BLaER1 treated with 17β-estradiol and CSF1 and Interleukin-3, amounts not matched to agents 10 nM and 100 nM (cell line): ENCODE measurements at regions not wholly inside any gene's neighbourhood (a gene's known extent, or its start where the extent isn't known, plus 50 kb on each side); places are given as distances from the start of the nearest gene placed in this dataset.

ENCODE experiments used
- H3K27ac ChIP-seq, 11 experiments: shearing (Covaris generic); formaldehyde crosslinking; 2 replicates each; pipeline ENCODE4 v1.8.1; 2022
- H3K27me3 ChIP-seq, 11 experiments: shearing (Covaris generic); formaldehyde crosslinking; 2 replicates each; pipeline ENCODE4 v1.8.1; 2022
- H3K36me3 ChIP-seq, 11 experiments: shearing (Covaris generic); formaldehyde crosslinking; 2 replicates each; pipeline ENCODE4 v1.8.1; 2022
- H3K4me1 ChIP-seq, 10 experiments: shearing (Covaris generic); formaldehyde crosslinking; 2 replicates each; pipeline ENCODE4 v1.8.1; 2022
- H3K4me2 ChIP-seq, 11 experiments: shearing (Covaris generic); formaldehyde crosslinking; 2 replicates each; pipeline ENCODE4 v1.8.1; 2022
- H3K4me3 ChIP-seq, 10 experiments: shearing (Covaris generic); formaldehyde crosslinking; 2 replicates each; pipeline ENCODE4 v1.8.1; 2022
- H3K9ac ChIP-seq, 11 experiments: shearing (Covaris generic); formaldehyde crosslinking; 2 replicates each; pipeline ENCODE4 v1.8.1; 2022
- H3K9me3 ChIP-seq, 11 experiments: shearing (Covaris generic); formaldehyde crosslinking; replicated peaks in 1 of 11; 2 replicates each; pipeline ENCODE4 v1.8.1; 2022
- H4K20me1 ChIP-seq, 11 experiments: shearing (Covaris generic); formaldehyde crosslinking; 2 replicates each; pipeline ENCODE4 v1.8.1; 2022
- Cebpa-rat ChIP-seq, 11 experiments: shearing (Covaris generic); IDR thresholded peaks; 2 replicates each; pipeline ENCODE4 v1.8.1; 2022

- no peak overlapping the region for H3K4me2 ChIP-seq
- TF ChIP-seq Cebpa-rat (IDR thresholded peaks at IDR 0.05): no peak
- no peaks in the 10 kb centered on the region for H3K27me3 ChIP-seq
- no peak overlapping the region for H3K4me3 ChIP-seq
- H4K20me1 ChIP-seq: no peaks in the 10 kb centered on the region
- no peaks in the 10 kb centered on the region for H3K36me3 ChIP-seq
- no peaks in the 10 kb centered on the region for H3K4me1 ChIP-seq
- H3K9me3 ChIP-seq: peaks cover 13 to 23% (median 16%) of the 10 kb centered on the region in 11 experiments
- H3K27ac ChIP-seq: no peak overlapping the region
- H3K9ac ChIP-seq: no peak overlapping the region
These were observed 198.0 kb upstream of the RTL1 start for GRCh38 chr14:101101456-101102056.

DNA sequence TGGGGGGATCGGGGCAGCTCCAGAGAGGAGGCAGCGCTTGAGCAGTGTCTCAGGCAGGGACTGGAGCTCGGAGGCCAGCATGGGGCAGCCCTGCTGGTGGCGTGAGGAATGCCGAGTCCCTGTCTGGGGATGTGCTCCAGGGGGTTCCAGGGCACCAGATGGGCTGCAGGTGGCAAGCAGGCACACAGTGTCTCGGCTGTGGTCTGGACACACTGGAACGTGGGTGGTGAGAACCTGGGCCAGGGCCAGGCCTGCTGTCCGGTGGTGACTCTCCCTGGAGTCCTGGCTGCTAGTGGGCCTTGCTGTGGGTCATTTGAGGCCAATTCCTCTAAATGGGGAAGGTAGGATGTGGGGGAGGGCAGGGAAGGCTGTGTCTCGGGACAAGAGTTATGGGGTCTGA is 199.4 kb upstream of the RTL1 start:
- H3K9ac ChIP-seq: no peak overlapping the region
- no peak overlapping the region for H3K4me3 ChIP-seq
- TF ChIP-seq Cebpa-rat (IDR thresholded peaks at IDR 0.05): no peak
- H3K4me2 ChIP-seq: no peak overlapping the region
- no peaks in the 10 kb centered on the region for H3K36me3 ChIP-seq
- H3K27ac ChIP-seq: no peak overlapping the region
- peaks cover 13 to 29% (median 17%) of the 10 kb centered on the region in 11 experiments for H3K9me3 ChIP-seq
- no peaks in the 10 kb centered on the region for H3K27me3 ChIP-seq
- no peaks in the 10 kb centered on the region for H3K4me1 ChIP-seq
- no peaks in the 10 kb centered on the region for H4K20me1 ChIP-seq

DNA sequence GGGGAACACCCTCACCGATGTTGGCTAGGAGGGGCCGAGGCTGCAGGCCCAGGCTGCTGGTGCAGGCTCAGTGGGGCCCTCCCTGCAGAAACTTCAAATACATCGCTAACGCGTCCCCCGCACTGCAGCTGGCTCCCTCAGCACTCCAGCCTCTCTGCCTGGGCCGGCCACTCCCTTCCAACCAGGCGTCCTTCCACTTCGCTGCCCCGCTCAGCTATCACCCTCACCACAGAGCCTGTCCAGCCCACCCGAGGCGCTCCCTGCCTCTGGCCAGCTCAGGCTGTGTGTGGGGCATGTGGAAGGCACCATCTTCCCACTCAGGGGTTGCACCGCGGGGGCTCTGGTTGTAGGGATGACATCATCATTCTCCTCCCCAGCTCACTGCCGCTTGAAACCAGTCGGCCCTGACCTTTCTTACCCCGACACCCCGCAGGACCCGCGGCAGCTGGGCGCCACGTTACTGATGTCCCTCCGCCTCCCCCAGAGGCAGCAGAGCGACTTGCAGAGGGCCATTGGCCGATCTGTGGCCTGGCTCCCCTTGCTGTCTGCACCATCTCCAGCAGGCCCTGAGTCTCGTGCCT is 199.9 kb upstream of the RTL1 start:
- Histone ChIP-seq H3K9ac (no peak overlapping the region), H3K9me3 (peaks cover 13 to 29% (median 17%) of the 10 kb centered on the region in 11 experiments), H3K36me3 (no peaks in the 10 kb centered on the region), H3K27me3 (no peaks in the 10 kb centered on the region), H4K20me1 (no peaks in the 10 kb centered on the region), H3K27ac (no peak overlapping the region), H3K4me2 (no peak overlapping the region), H3K4me1 (no peaks in the 10 kb centered on the region), H3K4me3 (no peak overlapping the region)
- TF ChIP-seq Cebpa-rat (IDR thresholded peaks at IDR 0.05): no peak

GRCh38 chr14:101104485-101104884 is 201.0 kb upstream of the RTL1 start:
- H3K36me3 ChIP-seq: no peaks in the 10 kb centered on the region
- H4K20me1 ChIP-seq: no peaks in the 10 kb centered on the region
- no peak overlapping the region for H3K9ac ChIP-seq
- no peak overlapping the region for H3K4me3 ChIP-seq
- H3K9me3 ChIP-seq: peaks cover 13 to 27% (median 17%) of the 10 kb centered on the region in 11 experiments
- no peak overlapping the region for H3K4me2 ChIP-seq
- H3K4me1 ChIP-seq: no peaks in the 10 kb centered on the region
- no peaks in the 10 kb centered on the region for H3K27me3 ChIP-seq
- H3K27ac ChIP-seq: no peak overlapping the region
- TF ChIP-seq Cebpa-rat (IDR thresholded peaks at IDR 0.05): no peak

- no peak overlapping the region for H3K4me3 ChIP-seq
- H3K36me3 ChIP-seq: no peaks in the 10 kb centered on the region
- no peak for TF ChIP-seq Cebpa-rat (IDR thresholded peaks at IDR 0.05)
- no peak overlapping the region for H3K27ac ChIP-seq
- peaks cover 0 to 1% (median 0%) of the 10 kb centered on the region in 10 experiments; a peak in 1 of 20 replicates for H3K4me1 ChIP-seq
- no peaks in the 10 kb centered on the region for H4K20me1 ChIP-seq
- H3K9ac ChIP-seq: no peak overlapping the region
- H3K27me3 ChIP-seq: no peaks in the 10 kb centered on the region
- no peak overlapping the region for H3K4me2 ChIP-seq
- peaks cover 8 to 22% (median 13%) of the 10 kb centered on the region in 11 experiments; a peak in 21 of 22 replicates for H3K9me3 ChIP-seq
These were observed 201.5 kb upstream of the RTL1 start for GRCh38 chr14:101105045-101105444.

DNA sequence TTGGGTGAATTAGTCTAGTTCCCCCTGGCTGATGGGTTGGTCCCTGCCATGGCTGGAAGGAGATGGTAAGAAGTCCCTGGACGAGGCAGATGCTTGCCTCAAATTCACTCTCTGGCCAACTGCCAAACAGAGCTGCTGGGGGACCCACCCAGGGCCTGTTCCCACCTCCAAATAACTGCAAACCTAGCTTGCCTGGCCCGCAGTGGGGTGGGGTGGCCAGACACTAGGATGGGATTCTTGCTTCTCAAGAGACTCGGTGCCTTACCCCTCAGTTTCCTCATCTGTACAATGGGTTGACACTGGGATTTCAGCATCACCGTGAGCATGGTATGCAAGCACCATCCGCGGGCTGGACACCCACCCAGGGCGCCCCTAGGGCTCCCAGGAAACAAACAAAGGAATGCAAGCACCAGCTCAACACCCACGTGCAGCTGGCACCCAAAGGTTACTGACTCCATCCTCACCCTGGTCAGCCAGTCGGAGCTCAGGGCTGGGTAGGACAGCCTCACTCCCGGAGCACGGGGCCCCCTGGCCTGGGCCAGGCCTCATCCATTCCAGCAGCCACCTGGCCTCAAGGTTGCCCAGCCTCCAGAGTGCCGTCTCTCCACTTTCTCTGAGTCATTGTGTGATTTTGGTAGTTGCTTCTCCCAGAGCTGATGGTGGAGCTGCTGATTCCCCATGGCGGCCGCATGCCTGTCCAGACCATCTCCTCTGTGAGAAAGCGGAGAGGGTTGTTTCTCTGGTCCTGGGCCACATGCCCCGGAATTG is 205.2 kb upstream of the RTL1 start:
- Histone ChIP-seq H4K20me1 (no peaks in the 10 kb centered on the region), H3K27me3 (no peaks in the 10 kb centered on the region), H3K4me3 (no peak overlapping the region), H3K4me2 (no peak overlapping the region), H3K4me1 (peaks cover 10 to 38% (median 27%) of the 10 kb centered on the region in 10 experiments), H3K9ac (no peak overlapping the region), H3K9me3 (peaks cover 0 to 11% (median 4%) of the 10 kb centered on the region in 11 experiments; a peak in 6 of 22 replicates), H3K36me3 (no peaks in the 10 kb centered on the region), H3K27ac (no peak overlapping the region)
- no peak for TF ChIP-seq Cebpa-rat (IDR thresholded peaks at IDR 0.05)

DNA sequence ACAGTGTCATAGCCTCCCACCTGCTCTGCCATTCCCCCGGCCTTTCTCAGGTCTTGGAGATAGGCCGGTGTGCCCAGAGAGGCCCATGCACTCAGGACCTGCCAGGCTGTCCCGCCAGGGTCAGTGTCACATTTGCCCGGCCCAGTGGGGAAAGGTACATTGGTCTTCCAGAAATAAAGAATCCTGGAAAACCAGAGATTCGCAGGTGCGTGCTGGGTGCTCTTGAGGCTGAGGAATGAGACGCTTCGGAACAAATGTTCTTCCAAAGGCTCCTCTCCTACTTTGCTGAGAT is 205.8 kb upstream of the RTL1 start:
- Histone ChIP-seq H3K4me3 (no peak overlapping the region), H3K27ac (no peak overlapping the region), H3K9ac (no peak overlapping the region), H3K27me3 (no peaks in the 10 kb centered on the region), H3K4me1 (peaks cover 10 to 44% (median 32%) of the 10 kb centered on the region in 10 experiments), H4K20me1 (no peaks in the 10 kb centered on the region), H3K4me2 (no peak overlapping the region), H3K9me3 (peaks cover 0 to 11% (median 4%) of the 10 kb centered on the region in 11 experiments; a peak in 6 of 22 replicates), H3K36me3 (no peaks in the 10 kb centered on the region)
- no peak for TF ChIP-seq Cebpa-rat (IDR thresholded peaks at IDR 0.05)

DNA sequence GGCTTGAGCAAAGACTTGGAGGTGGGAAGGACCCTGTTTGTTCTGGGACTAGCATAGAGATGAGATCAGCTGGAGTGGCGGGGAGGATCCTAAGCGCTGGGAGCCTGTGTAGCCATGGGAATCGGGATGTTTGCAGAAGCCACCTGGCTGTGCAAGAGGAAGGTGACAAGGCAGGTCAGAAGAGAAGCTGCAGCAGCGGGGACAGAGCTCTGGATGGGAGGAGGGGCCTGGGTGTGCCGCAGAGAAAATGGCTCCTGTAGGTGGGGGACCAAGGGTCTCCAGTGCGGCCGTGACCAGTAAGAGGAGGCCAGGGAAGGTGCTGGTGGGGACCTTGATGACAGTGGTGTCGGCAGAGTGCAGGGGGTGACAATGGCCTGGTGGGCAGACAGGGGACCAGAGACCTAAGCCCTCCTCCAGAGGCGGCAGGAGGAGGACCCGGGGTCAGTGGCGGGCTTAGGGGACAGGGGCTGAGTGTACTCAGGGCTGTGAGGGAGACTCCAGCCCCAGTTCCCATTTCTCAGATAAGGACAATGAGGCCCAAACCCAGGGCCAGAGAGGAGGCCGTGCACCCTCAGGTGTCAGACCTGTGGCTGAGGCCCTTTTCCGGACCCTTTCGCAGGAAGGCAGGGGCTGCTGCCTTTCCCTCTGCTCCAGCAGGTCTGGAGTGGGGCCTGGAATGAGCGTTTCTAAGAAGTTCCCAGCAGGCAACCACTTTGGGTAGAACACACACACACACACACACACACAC is 206.6 kb upstream of the RTL1 start:
- Histone ChIP-seq H3K27me3 (no peaks in the 10 kb centered on the region), H3K9me3 (peaks cover 0 to 11% (median 3%) of the 10 kb centered on the region in 11 experiments; a peak in 6 of 22 replicates), H3K27ac (peak overlapping the region in 1 of 11 experiments; percentile 90; a peak in 1 of 22 replicates), H3K9ac (no peak overlapping the region), H3K4me1 (peaks cover 10 to 52% (median 35%) of the 10 kb centered on the region in 10 experiments), H4K20me1 (no peaks in the 10 kb centered on the region), H3K36me3 (no peaks in the 10 kb centered on the region), H3K4me2 (peak overlapping the region in 2 of 11 experiments; percentile 65 to 73; a peak in 1 of 22 replicates), H3K4me3 (no peak overlapping the region)
- no peak for TF ChIP-seq Cebpa-rat (IDR thresholded peaks at IDR 0.05)
